ENCODE measurements at regions not wholly inside any gene's neighbourhood (a gene's known extent, or its start where the extent isn't known, plus 50 kb on each side); places are given as distances from the start of the nearest gene placed in this dataset.

DNA sequence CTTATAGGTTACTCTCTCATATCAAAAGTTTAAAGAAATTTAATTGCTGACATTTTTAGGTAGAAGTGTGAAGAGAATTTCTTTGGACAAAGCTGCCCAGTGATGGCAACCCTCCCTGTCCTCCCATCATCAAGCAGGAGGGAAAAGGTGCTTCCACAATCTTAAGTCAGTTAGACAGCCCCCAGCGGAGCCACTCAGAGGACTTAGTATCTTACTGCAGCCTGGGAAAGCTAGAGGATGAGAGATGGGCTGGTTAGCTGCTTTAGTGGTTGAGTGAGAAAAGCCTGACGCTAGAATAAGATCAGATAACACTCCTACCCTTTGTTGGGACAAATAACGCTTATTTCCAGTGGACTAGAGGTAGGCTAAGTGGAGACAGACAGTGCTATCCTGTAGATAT, 227.1 kb downstream of the RFPL4B start:
- no peak overlapping the region for H3K27ac ChIP-seq (ENCODE audit: low read depth, low read length, severe bottlenecking)
- WGBS, 2 experiments (ENCODE audit: insufficient coverage in 2 of 2) = 92 to 100% methylated on average over 1 to 2 of the region's 3 CpGs
- H3K9me3 ChIP-seq (ENCODE audit: control insufficient read depth, low read length) = no peaks in the 10 kb centered on the region
- no peaks in the 10 kb centered on the region for H3K36me3 ChIP-seq (ENCODE audit: control insufficient read depth, insufficient read depth, low read length)
- H3K4me1 ChIP-seq (ENCODE audit: control insufficient read depth, insufficient read depth, low read length, poor library complexity, severe bottlenecking) = no peaks in the 10 kb centered on the region
- H3K4me3 ChIP-seq (ENCODE audit: extremely low read depth, insufficient read depth, low read length, poor library complexity, severe bottlenecking) = no peak overlapping the region

DNA sequence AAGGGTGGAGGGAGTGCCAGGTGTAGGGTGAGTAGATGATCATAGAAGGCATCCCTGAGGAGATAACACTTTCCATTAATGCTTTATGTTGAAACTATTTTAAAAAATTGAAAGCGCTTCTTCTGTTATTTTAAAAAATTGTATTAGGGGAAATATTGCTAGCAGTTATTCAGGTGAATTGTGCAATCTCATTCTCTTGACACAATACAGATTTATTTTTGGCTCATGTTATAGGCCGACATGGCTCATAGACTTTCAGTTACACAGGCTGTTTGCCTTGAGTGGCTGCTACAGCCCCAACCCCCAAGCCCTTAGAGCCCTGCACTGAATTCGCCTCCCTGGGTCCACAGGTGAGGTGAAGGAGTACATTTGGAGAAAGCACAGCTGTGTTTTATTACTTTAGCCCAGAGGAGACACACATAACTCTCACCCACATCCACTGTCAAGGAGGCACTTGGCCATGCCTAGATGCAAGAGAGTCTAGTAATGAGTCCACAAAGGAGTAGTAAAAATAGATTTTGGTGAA, 228.2 kb downstream of the RFPL4B start:
- Histone ChIP-seq H3K9me3 (ENCODE audit: control insufficient read depth, low read length) (no peaks in the 10 kb centered on the region), H3K27ac (ENCODE audit: low read depth, low read length, severe bottlenecking) (no peak overlapping the region), H3K4me1 (ENCODE audit: control insufficient read depth, insufficient read depth, low read length, poor library complexity, severe bottlenecking) (no peaks in the 10 kb centered on the region), H3K36me3 (ENCODE audit: control insufficient read depth, insufficient read depth, low read length) (no peaks in the 10 kb centered on the region), H3K4me3 (ENCODE audit: extremely low read depth, insufficient read depth, low read length, poor library complexity, severe bottlenecking) (no peak overlapping the region)
- whole genome bisulfite sequencing, 2 experiments (ENCODE audit: insufficient coverage in 2 of 2) = no CpG with 5 or more reads among the region's 3 CpGs

DNA sequence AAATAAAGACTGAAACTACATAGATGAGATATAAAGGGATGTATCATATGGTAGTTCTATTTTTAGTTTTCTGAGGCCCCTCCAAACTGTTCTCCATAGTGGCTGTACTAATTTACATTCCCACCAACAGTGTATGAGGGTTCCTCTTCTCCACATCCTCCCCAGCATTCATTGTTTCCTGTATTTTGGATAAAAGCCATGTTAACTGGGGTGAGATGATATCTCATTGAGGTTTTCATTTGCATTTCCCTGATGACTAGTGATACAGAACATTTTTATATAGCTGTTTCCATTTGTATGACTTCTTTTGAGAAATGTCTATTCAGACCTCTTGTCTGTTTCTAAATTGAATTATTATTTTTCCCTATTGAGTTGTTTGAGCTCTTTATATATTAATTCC, 229.3 kb downstream of the RFPL4B start:
- H3K27ac ChIP-seq (ENCODE audit: low read depth, low read length, severe bottlenecking) = no peak overlapping the region
- no peak overlapping the region for H3K4me3 ChIP-seq (ENCODE audit: extremely low read depth, insufficient read depth, low read length, poor library complexity, severe bottlenecking)
- H3K4me1 ChIP-seq (ENCODE audit: control insufficient read depth, insufficient read depth, low read length, poor library complexity, severe bottlenecking) = no peaks in the 10 kb centered on the region
- H3K9me3 ChIP-seq (ENCODE audit: control insufficient read depth, low read length) = no peaks in the 10 kb centered on the region
- no peaks in the 10 kb centered on the region for H3K36me3 ChIP-seq (ENCODE audit: control insufficient read depth, insufficient read depth, low read length)

DNA sequence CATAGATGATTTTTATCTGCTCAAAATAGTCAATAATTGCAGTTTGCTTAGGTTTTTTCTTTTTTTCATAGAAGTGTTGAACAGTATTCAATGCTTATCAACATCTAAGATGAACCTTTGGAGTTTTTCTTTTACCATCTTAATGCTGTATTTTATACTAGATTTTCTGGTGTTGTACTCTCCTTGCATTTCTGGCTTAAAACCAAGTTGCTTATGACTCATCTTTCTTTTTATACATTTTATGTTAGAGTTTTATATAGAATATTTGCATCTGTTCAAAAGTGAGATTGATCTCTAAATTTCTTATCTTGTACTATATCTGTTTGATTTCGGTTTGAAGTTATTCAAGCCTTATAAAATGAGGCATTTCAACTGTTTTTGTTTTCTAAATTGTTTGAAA, 232.5 kb downstream of the RFPL4B start:
- no peaks in the 10 kb centered on the region for H3K9me3 ChIP-seq (ENCODE audit: control insufficient read depth, low read length)
- no peaks in the 10 kb centered on the region for H3K36me3 ChIP-seq (ENCODE audit: control insufficient read depth, insufficient read depth, low read length)
- WGBS, 2 experiments (ENCODE audit: insufficient coverage in 2 of 2) = no CpG with 5 or more reads among the region's 1 CpG
- no peak overlapping the region for H3K27ac ChIP-seq (ENCODE audit: low read depth, low read length, severe bottlenecking)
- no peaks in the 10 kb centered on the region for H3K4me1 ChIP-seq (ENCODE audit: control insufficient read depth, insufficient read depth, low read length, poor library complexity, severe bottlenecking)
- no peak overlapping the region for H3K4me3 ChIP-seq (ENCODE audit: extremely low read depth, insufficient read depth, low read length, poor library complexity, severe bottlenecking)

DNA sequence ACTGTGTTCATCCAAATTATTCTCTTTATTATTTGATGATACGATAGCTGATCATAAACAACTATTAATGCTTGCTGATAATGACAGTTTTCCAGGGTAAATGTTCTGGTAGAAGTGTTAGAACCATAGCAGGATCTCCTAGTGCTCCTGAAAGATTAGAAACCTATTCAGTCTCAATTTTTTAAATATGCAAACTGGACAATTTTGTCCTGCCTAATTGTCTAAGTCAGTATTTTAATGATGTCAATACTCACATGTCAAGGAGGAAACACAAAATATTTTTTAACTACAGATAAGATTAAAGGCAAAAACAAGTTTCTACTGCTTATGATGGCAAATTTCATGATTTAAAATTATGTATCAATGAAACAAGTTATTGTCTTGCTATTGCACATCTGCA, 233.9 kb downstream of the RFPL4B start:
- no CpG with 5 or more reads among the region's 1 CpG for WGBS, 2 experiments (ENCODE audit: insufficient coverage in 2 of 2)
- H3K4me3 ChIP-seq (ENCODE audit: extremely low read depth, insufficient read depth, low read length, poor library complexity, severe bottlenecking) = no peak overlapping the region
- no peaks in the 10 kb centered on the region for H3K9me3 ChIP-seq (ENCODE audit: control insufficient read depth, low read length)
- no peaks in the 10 kb centered on the region for H3K4me1 ChIP-seq (ENCODE audit: control insufficient read depth, insufficient read depth, low read length, poor library complexity, severe bottlenecking)
- no peak overlapping the region for H3K27ac ChIP-seq (ENCODE audit: low read depth, low read length, severe bottlenecking)
- no peaks in the 10 kb centered on the region for H3K36me3 ChIP-seq (ENCODE audit: control insufficient read depth, insufficient read depth, low read length)

DNA sequence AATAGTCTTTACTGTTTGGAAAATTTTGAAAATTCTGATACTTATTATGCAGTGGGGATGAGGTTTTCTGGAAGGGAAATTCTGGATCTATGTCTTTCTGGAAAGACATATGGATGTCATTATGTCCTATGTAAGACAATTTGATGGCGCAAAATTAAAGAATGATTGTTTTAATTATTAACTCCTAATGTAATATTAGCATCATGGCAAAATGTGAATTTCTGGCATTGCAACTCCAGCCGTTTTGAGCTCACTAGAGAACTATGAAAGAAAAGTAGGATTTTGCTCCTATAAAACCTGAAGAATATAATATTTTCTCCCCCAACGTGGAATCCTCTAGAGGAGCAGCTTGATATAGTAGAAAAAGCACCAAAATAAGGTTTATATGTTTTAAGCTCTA, 243.2 kb downstream of the RFPL4B start:
- no CpG with 5 or more reads among the region's 3 CpGs for WGBS, 2 experiments (ENCODE audit: insufficient coverage in 2 of 2)
- no peak overlapping the region for H3K27ac ChIP-seq (ENCODE audit: low read depth, low read length, severe bottlenecking)
- H3K4me3 ChIP-seq (ENCODE audit: extremely low read depth, insufficient read depth, low read length, poor library complexity, severe bottlenecking) = no peak overlapping the region
- no peaks in the 10 kb centered on the region for H3K36me3 ChIP-seq (ENCODE audit: control insufficient read depth, insufficient read depth, low read length)
- H3K4me1 ChIP-seq (ENCODE audit: control insufficient read depth, insufficient read depth, low read length, poor library complexity, severe bottlenecking) = no peaks in the 10 kb centered on the region
- peaks cover 9% of the 10 kb centered on the region for H3K9me3 ChIP-seq (ENCODE audit: control insufficient read depth, low read length)

DNA sequence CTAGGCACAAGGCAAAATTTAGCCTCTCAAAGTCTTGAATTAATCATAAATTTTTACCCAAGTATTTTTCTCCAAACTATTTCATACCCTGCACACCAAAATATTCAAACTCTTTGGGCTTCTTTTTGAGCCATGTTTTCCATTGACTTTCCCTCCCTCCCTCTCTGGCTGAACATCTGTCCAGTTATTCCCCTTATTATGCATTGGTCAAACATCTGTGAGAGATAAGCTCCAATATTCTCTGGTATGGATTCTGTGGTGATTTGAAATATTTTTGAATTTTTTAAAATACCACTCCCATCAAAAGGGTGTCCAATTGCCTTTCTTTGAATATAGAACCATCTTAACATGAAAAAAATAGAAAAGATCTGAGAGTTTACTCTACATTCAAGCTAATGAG, 244.2 kb downstream of the RFPL4B start:
- Histone ChIP-seq H3K4me1 (ENCODE audit: control insufficient read depth, insufficient read depth, low read length, poor library complexity, severe bottlenecking) (no peaks in the 10 kb centered on the region), H3K27ac (ENCODE audit: low read depth, low read length, severe bottlenecking) (no peak overlapping the region), H3K4me3 (ENCODE audit: extremely low read depth, insufficient read depth, low read length, poor library complexity, severe bottlenecking) (no peak overlapping the region), H3K36me3 (ENCODE audit: control insufficient read depth, insufficient read depth, low read length) (no peaks in the 10 kb centered on the region), H3K9me3 (ENCODE audit: control insufficient read depth, low read length) (peaks cover 9% of the 10 kb centered on the region)

DNA sequence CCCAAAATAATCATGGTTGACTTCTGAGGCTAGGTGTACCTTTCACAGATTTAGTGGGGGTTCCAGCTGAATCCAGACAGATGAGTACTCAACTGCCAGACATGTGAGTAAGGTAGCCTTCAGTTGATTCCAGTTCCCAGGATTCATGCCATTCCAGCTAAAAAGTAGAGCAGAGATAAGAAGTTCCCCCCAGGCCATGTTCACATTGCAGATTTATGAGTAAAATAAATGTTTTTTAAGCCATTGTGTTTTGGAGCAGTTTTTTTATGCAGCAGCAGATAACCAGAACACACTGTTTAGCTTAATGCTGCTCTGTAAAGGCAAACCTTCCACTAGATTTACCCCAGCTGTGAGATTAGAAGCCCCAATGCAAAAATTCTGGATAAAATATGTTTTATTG, 245.0 kb downstream of the RFPL4B start:
- Histone ChIP-seq H3K27ac (ENCODE audit: low read depth, low read length, severe bottlenecking) (no peak overlapping the region), H3K36me3 (ENCODE audit: control insufficient read depth, insufficient read depth, low read length) (no peaks in the 10 kb centered on the region), H3K4me1 (ENCODE audit: control insufficient read depth, insufficient read depth, low read length, poor library complexity, severe bottlenecking) (no peaks in the 10 kb centered on the region), H3K9me3 (ENCODE audit: control insufficient read depth, low read length) (peaks cover 9% of the 10 kb centered on the region), H3K4me3 (ENCODE audit: extremely low read depth, insufficient read depth, low read length, poor library complexity, severe bottlenecking) (no peak overlapping the region)

DNA sequence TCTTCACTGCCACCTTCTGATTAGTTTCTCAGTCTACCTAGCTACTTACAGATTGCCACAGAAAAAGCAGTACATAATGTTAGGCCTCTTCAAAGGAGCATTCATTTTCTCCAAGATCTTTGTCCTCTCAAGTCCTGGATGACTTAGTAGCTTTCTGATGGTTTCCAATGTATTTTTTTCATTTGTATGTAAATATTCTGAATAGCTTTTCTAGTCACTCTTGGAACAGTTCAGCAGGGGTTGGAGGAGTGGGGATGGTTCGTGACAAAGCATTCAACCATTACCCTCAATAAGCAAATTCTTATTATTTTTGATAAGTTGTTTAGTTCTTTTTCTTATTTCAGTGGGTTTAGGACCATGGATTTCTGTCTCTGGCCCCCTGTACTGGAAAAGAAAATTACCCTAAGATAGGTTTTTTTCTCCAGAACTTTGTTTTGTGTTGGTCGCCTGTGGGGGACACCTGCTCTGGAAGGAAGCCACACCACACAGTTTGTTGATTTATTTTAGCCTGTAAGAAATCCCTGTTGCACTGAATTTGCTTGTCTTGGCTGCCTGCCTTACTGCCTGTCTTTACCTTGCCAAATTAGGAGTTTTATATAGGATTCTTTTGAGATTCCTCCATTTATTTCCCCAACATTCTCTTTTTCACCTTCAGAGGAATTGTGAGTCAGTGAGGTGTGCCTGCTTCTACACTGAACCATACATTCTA, 247.9 kb downstream of the RFPL4B start:
- Histone ChIP-seq H3K9me3 (ENCODE audit: control insufficient read depth, low read length) (peaks cover 9% of the 10 kb centered on the region), H3K36me3 (ENCODE audit: control insufficient read depth, insufficient read depth, low read length) (no peaks in the 10 kb centered on the region), H3K4me3 (ENCODE audit: extremely low read depth, insufficient read depth, low read length, poor library complexity, severe bottlenecking) (no peak overlapping the region), H3K4me1 (ENCODE audit: control insufficient read depth, insufficient read depth, low read length, poor library complexity, severe bottlenecking) (no peaks in the 10 kb centered on the region), H3K27ac (ENCODE audit: low read depth, low read length, severe bottlenecking) (no peak overlapping the region)
- no CpG with 5 or more reads among the region's 2 CpGs for WGBS, 2 experiments (ENCODE audit: insufficient coverage in 2 of 2)

DNA sequence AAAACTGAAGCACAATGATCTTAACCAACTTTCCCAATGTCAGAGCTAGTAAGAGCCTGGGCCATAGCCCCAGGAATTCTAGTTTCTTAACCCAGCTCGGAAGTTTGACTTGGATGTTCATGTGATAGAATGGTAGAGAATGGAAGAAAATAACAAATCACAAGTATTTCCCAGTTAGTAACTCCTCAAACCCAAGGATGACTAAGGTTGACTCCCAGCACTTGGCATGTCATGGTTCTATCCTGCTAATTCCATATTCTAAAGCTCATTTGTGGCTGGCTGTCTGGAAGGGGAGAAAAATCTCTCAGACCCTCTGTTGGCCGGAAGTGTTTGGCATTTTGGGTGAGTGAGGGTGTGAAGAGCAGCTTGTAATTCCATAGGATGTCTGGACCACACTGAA, 248.7 kb downstream of the RFPL4B start:
- H3K36me3 ChIP-seq (ENCODE audit: control insufficient read depth, insufficient read depth, low read length) = no peaks in the 10 kb centered on the region
- no peak overlapping the region for H3K27ac ChIP-seq (ENCODE audit: low read depth, low read length, severe bottlenecking)
- peaks cover 9% of the 10 kb centered on the region for H3K9me3 ChIP-seq (ENCODE audit: control insufficient read depth, low read length)
- H3K4me3 ChIP-seq (ENCODE audit: extremely low read depth, insufficient read depth, low read length, poor library complexity, severe bottlenecking) = no peak overlapping the region
- WGBS, 2 experiments (ENCODE audit: insufficient coverage in 2 of 2) = no CpG with 5 or more reads among the region's 2 CpGs
- no peaks in the 10 kb centered on the region for H3K4me1 ChIP-seq (ENCODE audit: control insufficient read depth, insufficient read depth, low read length, poor library complexity, severe bottlenecking)

DNA sequence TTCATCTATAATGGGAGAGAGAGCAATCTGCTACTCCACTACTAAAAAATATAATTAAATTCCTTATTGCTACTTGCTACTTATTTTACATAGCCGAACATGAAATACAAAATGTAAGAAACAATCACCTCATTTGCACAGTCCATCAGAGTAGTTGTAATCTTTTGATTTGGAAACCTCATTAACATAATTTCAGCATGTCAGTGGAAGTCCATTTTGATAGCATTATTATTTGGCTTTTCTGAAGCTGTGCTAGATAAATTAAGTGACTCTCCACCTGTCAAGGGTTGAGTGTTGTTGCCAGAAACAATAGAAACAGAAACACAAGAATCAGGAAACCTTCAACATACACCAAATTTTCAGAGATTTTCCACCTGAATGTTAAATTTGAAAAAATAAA, 250.0 kb downstream of the RFPL4B start:
- Histone ChIP-seq H3K4me1 (ENCODE audit: control insufficient read depth, insufficient read depth, low read length, poor library complexity, severe bottlenecking) (no peaks in the 10 kb centered on the region), H3K27ac (ENCODE audit: low read depth, low read length, severe bottlenecking) (no peak overlapping the region), H3K9me3 (ENCODE audit: control insufficient read depth, low read length) (peaks cover 9% of the 10 kb centered on the region), H3K4me3 (ENCODE audit: extremely low read depth, insufficient read depth, low read length, poor library complexity, severe bottlenecking) (no peak overlapping the region), H3K36me3 (ENCODE audit: control insufficient read depth, insufficient read depth, low read length) (no peaks in the 10 kb centered on the region)
- WGBS, 2 experiments (ENCODE audit: insufficient coverage in 2 of 2) = no CpG with 5 or more reads among the region's 1 CpG
